HCT116 (cell line): ENCODE measurements at regions not wholly inside any gene's neighbourhood (a gene's known extent, or its start where the extent isn't known, plus 50 kb on each side); places are given as distances from the start of the nearest gene placed in this dataset.

Source experiments
- ATAC-seq: fragments of 200-7000 bp; cut with Tn5 transposase; 2 replicates; pipeline ENCODE4 v1.9.1; 2020; ENCODE audit warnings: mild to moderate bottlenecking, moderate library complexity
- BruUV-seq: library from RNA; stranded (reverse); fragments of 400-500 nt; replicated peaks from 2 replicates; lab custom pipeline; 2021; lab: Mats Ljungman, UMichigan
- CTCF ChIA-PET: fragments of 300-600 bp; sonication (Branson Sonifier 250); formaldehyde crosslinking; loops from one replicate; lab custom pipeline; 2021; ENCODE audit warnings: antibody characterized with exemption; lab: Charles Lee
- POLR2A ChIA-PET: fragments of 300-600, 350-600 bp; sonication (Branson Sonifier 250); formaldehyde crosslinking; loops from one replicate; lab custom pipeline; 2021; ENCODE audit warnings: antibody characterized with exemption; lab: Charles Lee
- RAD21 ChIA-PET, 2 experiments: fragments of 300-600 bp; sonication (Branson Sonifier 250); formaldehyde crosslinking; loops; one replicate each; lab custom pipeline; 2023; ENCODE audit warnings: low total read pairs in 2 of 2; ENCODE audit not compliant: uncharacterized antibody in 2 of 2, unreplicated experiment in 2 of 2, low non-redundant PET in 1 of 2; lab: Charles Lee
- DNase-seq: peaks from one replicate; pipeline ENCODE4 v3.0.0-alpha.2; 2010; ENCODE audit warnings: low read depth, low spot score
- H2AFZ ChIP-seq: fragments of 200-600 bp; shearing (Covaris generic), sonication (generic); 2 replicates; pipeline ENCODE4 v1.6.1; 2017; ENCODE audit warnings: low read depth, mixed run types, mixed read lengths, antibody characterized with exemption, low read length; ENCODE audit not compliant: poor library complexity, severe bottlenecking
- H3K27ac ChIP-seq: 2 replicates; pipeline ENCODE4 v1.5.1; 2012; ENCODE audit warnings: low read depth, low read length
- H3K27me3 ChIP-seq: fragments of 200-600 bp; sonication (generic); 2 replicates; pipeline ENCODE4 v1.6.1; 2016; ENCODE audit warnings: mixed run types, low read length, mixed read lengths; ENCODE audit not compliant: insufficient read depth
- H3K36me3 ChIP-seq, 2 experiments: fragments of 200-500 bp in 1 of 2; fragments of 200-600 bp in 1 of 2; sonication (Bioruptor generic) in 1 of 2; sonication (generic) in 1 of 2; 2 replicates each; pipeline versions ENCODE4 v1.5.1 to v1.6.1; 2014 to 2016; ENCODE audit warnings: low read length in 2 of 2, inconsistent platforms in 1 of 2, mixed read lengths in 1 of 2, mixed run types in 1 of 2; ENCODE audit not compliant: insufficient read depth in 2 of 2, control insufficient read depth in 1 of 2
- H3K4me1 ChIP-seq, 2 experiments: fragments of 200-600 bp in 1 of 2; sonication (generic) in 1 of 2; 2 replicates each; pipeline versions ENCODE4 v1.5.1 to v1.6.1; 2012 to 2017; ENCODE audit warnings: low read length in 2 of 2, inconsistent platforms in 1 of 2, mild to moderate bottlenecking in 1 of 2, mixed read lengths in 1 of 2, mixed run types in 1 of 2, moderate library complexity in 1 of 2; ENCODE audit not compliant: insufficient read depth in 2 of 2, control insufficient read depth in 1 of 2
- H3K4me2 ChIP-seq: fragments of 200-600 bp; sonication (generic); 2 replicates; pipeline ENCODE4 v1.6.1; 2017; ENCODE audit warnings: mixed run types, low read length, mixed read lengths
- H3K4me3 ChIP-seq, 2 experiments: fragments of 200-600 bp in 1 of 2; sonication (generic) in 1 of 2; replicated peaks in 1 of 2; 2 replicates each; pipeline ENCODE4 v1.5.1; 2011 to 2016; ENCODE audit warnings: low read length in 2 of 2, control low read depth in 1 of 2, low read depth in 1 of 2, mild to moderate bottlenecking in 1 of 2, mixed read lengths in 1 of 2, mixed run types in 1 of 2
- H3K79me2 ChIP-seq: fragments of 200-600 bp; sonication (generic); 2 replicates; pipeline ENCODE4 v1.6.1; 2017; ENCODE audit warnings: mild to moderate bottlenecking, mixed run types, low read length, moderate library complexity, mixed read lengths; ENCODE audit not compliant: insufficient read depth
- H3K9ac ChIP-seq: fragments of 200-600 bp; sonication (generic); 2 replicates; pipeline ENCODE4 v1.6.1; 2016; ENCODE audit warnings: low read length, mixed read lengths
- H3K9me2 ChIP-seq: fragments of 200-600 bp; sonication (generic), shearing (Covaris generic); 2 replicates; pipeline ENCODE4 v1.6.1; 2017; ENCODE audit warnings: mixed run types, mild to moderate bottlenecking, moderate library complexity; ENCODE audit not compliant: insufficient read depth
- H3K9me3 ChIP-seq, 2 experiments: fragments of 200-500 bp in 1 of 2; fragments of 200-600 bp in 1 of 2; sonication (Bioruptor generic) in 1 of 2; sonication (generic) in 1 of 2; 2 replicates each; pipeline ENCODE4 v1.6.1; 2014 to 2017; ENCODE audit warnings: low read length in 2 of 2, mixed read lengths in 2 of 2, inconsistent platforms in 1 of 2, low read depth in 1 of 2, mild to moderate bottlenecking in 1 of 2, mixed run types in 1 of 2, moderate library complexity in 1 of 2; ENCODE audit not compliant: control insufficient read depth in 1 of 2, insufficient read depth in 1 of 2
- H4K20me1 ChIP-seq: fragments of 200-600 bp; sonication (generic), shearing (Covaris generic); 2 replicates; pipeline ENCODE4 v1.6.1; 2017; ENCODE audit warnings: mixed run types, mild to moderate bottlenecking, moderate library complexity; ENCODE audit not compliant: insufficient read depth
- CEBPB ChIP-seq: IDR thresholded peaks from 2 replicates; pipeline ENCODE4 v1.6.1; 2012; ENCODE audit warnings: low read depth
- EGR1 ChIP-seq: IDR thresholded peaks from 2 replicates; pipeline ENCODE4 v1.6.1; 2012; ENCODE audit warnings: low read depth
- ELF1 ChIP-seq: IDR thresholded peaks from 2 replicates; pipeline ENCODE4 v1.6.1; 2012; ENCODE audit warnings: low read depth, borderline replicate concordance
- EZH2phosphoT487 ChIP-seq: fragments of 200-600 bp; IDR thresholded peaks from 2 replicates; pipeline ENCODE4 v1.6.1; 2018; ENCODE audit warnings: antibody characterized with exemption, borderline replicate concordance
- FOSL1 ChIP-seq: IDR thresholded peaks from 2 replicates; pipeline ENCODE4 v1.6.1; 2012; ENCODE audit warnings: low read depth
- POLR2A ChIP-seq: IDR thresholded peaks from 2 replicates; pipeline ENCODE4 v1.7.0; 2011; ENCODE audit warnings: borderline replicate concordance; ENCODE audit not compliant: insufficient read depth, insufficient read length; ENCODE audit errors: extremely low read depth
- SIN3A ChIP-seq: IDR thresholded peaks from 2 replicates; pipeline ENCODE4 v1.6.1; 2012; ENCODE audit warnings: low read depth
- SRF ChIP-seq: IDR thresholded peaks from 2 replicates; pipeline ENCODE4 v1.6.1; 2012; ENCODE audit warnings: low read depth
- TCF7L2 ChIP-seq: IDR thresholded peaks from 2 replicates; pipeline ENCODE4 v1.7.0; 2011; ENCODE audit warnings: borderline replicate concordance, inconsistent platforms; ENCODE audit not compliant: insufficient read depth, insufficient read length; ENCODE audit errors: extremely low read depth
- ZNF274 ChIP-seq: fragments of 200-500 bp; sonication (Bioruptor generic); IDR thresholded peaks from 2 replicates; pipeline ENCODE4 v1.6.1; 2014; ENCODE audit warnings: mild to moderate bottlenecking, low read depth, low read length, inconsistent platforms
- intact Hi-C: fragments of 100-400 bp; cut with micrococcal nuclease; formaldehyde crosslinking; loops from 2 replicates; pipeline ENCODE4 v1.10.0; 2022
- TF ChIP-seq, protein P1 (sequence below): IDR thresholded peaks from 2 replicates; pipeline ENCODE4 v1.6.1; 2012; ENCODE audit warnings: low read depth
- TF ChIP-seq, protein P2 (sequence below): IDR thresholded peaks from 2 replicates; pipeline ENCODE4 v1.6.1; 2012
- TF ChIP-seq, protein P3 (sequence below): IDR thresholded peaks from 2 replicates; pipeline ENCODE4 v1.6.1; 2011; ENCODE audit warnings: mild to moderate bottlenecking, low read length, moderate library complexity; ENCODE audit not compliant: insufficient replicate concordance; ENCODE audit errors: extremely low read depth
- TF ChIP-seq, protein P4 (sequence below), 3 experiments: fragments of 200-600 bp in 1 of 3; sonication (generic) in 1 of 3; IDR thresholded peaks in 2 of 3; conservative IDR thresholded peaks in 1 of 3; 2 replicates each; pipeline ENCODE4 v1.5.1; 2012 to 2017; ENCODE audit warnings: low read depth in 2 of 3, low read length in 2 of 3, antibody characterized with exemption in 1 of 3, borderline replicate concordance in 1 of 3, control low read depth in 1 of 3, mild to moderate bottlenecking in 1 of 3, mixed read lengths in 1 of 3, mixed run types in 1 of 3, moderate library complexity in 1 of 3; ENCODE audit not compliant: insufficient read depth in 1 of 3
- TF ChIP-seq, protein P5 (sequence below): IDR thresholded peaks from 2 replicates; pipeline ENCODE4 v1.6.1; 2012

DNA sequence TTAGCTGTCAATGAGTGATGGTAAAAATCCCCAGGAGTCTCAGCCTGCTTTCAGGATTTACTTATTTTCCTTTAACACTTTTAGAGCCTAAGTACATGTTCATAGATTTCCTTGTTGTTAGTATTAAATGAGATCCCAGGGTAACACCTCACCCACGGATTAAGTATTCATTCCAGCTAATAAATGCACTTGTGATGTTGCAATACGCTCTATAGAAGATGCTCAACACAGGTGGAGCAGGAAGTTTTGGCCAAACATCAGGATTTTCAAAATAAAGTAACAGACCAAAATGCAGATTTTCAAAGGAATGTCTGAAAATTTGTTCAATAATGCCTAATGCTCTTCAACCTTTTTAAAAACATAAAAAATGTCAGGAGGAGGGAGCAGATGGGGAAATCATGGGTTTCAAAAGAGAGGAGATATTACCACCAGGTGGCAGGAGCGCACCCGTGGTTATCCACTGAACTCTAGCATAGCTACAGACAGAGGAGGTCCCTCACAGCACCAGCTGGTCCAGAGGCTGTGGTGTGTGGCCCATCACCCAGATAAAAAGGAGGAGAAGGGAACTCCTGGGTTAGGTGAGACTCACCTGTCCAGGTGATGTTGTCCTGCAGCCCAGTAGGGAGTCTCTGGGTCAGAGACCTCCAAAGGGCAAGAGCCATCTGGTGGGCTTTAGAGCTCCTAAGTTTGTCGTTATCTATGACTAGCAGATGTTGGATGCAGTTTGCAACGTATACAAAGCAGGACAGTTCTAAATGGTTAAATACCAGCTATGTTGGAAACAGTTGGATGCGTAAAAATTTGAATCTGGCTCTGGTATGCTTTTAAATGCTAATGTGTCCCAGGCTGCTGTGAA is 1158.4 kb upstream of the TMEM132C start (continued):
- TF ChIP-seq, protein P1, sequence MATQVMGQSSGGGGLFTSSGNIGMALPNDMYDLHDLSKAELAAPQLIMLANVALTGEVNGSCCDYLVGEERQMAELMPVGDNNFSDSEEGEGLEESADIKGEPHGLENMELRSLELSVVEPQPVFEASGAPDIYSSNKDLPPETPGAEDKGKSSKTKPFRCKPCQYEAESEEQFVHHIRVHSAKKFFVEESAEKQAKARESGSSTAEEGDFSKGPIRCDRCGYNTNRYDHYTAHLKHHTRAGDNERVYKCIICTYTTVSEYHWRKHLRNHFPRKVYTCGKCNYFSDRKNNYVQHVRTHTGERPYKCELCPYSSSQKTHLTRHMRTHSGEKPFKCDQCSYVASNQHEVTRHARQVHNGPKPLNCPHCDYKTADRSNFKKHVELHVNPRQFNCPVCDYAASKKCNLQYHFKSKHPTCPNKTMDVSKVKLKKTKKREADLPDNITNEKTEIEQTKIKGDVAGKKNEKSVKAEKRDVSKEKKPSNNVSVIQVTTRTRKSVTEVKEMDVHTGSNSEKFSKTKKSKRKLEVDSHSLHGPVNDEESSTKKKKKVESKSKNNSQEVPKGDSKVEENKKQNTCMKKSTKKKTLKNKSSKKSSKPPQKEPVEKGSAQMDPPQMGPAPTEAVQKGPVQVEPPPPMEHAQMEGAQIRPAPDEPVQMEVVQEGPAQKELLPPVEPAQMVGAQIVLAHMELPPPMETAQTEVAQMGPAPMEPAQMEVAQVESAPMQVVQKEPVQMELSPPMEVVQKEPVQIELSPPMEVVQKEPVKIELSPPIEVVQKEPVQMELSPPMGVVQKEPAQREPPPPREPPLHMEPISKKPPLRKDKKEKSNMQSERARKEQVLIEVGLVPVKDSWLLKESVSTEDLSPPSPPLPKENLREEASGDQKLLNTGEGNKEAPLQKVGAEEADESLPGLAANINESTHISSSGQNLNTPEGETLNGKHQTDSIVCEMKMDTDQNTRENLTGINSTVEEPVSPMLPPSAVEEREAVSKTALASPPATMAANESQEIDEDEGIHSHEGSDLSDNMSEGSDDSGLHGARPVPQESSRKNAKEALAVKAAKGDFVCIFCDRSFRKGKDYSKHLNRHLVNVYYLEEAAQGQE: no peak
- TF ChIP-seq, protein P2, sequence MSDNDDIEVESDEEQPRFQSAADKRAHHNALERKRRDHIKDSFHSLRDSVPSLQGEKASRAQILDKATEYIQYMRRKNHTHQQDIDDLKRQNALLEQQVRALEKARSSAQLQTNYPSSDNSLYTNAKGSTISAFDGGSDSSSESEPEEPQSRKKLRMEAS: no peak
- TF ChIP-seq ZNF274 (no peak), FOSL1 (no peak), EGR1 (no peak)
- TF ChIP-seq, all 23 proteins: peak for 3

DNA sequence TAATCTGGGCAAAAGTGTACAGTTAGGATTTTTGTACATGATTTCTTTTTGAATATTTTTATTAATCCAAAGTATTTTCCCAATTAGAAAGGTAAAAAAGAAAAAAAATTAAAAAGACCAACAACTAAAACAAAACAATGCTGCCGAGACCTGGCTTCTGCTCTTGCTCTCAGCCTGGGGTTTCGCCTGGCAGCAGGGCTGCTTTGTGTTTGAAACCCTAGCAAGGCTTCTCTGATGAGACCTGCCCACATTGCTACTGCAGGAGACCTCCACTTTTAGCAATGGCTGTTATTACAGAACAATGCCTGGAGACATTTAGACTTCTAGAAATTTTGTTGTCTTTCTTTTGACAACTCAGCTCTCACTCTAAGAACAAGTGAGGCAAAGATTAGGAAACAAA is 1153.0 kb upstream of the TMEM132C start:
- Histone ChIP-seq H3K36me3 (no peaks in the 10 kb centered on the region), H3K9me3 (no peaks in the 10 kb centered on the region), H3K9me2 (no peaks in the 10 kb centered on the region), H2AFZ (no peak overlapping the region), H3K27ac (no peak overlapping the region), H3K27me3 (no peaks in the 10 kb centered on the region), H3K4me3 (no peak overlapping the region), H4K20me1 (no peaks in the 10 kb centered on the region), H3K79me2 (no peaks in the 10 kb centered on the region), H3K4me2 (no peak overlapping the region), H3K4me1 (peaks cover 10 to 11% of the 10 kb centered on the region in 2 experiments), H3K9ac (no peak overlapping the region)
- ATAC-seq (no peak), DNase-seq (no peak)
- BruUV-seq: no TSS peak
- ChIA-PET CTCF (no interaction called here), RAD21 (no interaction called here), POLR2A (no interaction called here)
- intact Hi-C loops: loop anchor here (5.0 kb wide), 1 partner anchor 332 kb away; no protein-coding TSS in a partner anchor
- TF ChIP-seq TCF7L2 (no peak), SIN3A (no peak), EZH2phosphoT487 (no peak), ELF1 (no peak), FOSL1 (no peak), SRF (no peak), POLR2A (no peak), CEBPB (no peak)
- TF ChIP-seq, protein P3, sequence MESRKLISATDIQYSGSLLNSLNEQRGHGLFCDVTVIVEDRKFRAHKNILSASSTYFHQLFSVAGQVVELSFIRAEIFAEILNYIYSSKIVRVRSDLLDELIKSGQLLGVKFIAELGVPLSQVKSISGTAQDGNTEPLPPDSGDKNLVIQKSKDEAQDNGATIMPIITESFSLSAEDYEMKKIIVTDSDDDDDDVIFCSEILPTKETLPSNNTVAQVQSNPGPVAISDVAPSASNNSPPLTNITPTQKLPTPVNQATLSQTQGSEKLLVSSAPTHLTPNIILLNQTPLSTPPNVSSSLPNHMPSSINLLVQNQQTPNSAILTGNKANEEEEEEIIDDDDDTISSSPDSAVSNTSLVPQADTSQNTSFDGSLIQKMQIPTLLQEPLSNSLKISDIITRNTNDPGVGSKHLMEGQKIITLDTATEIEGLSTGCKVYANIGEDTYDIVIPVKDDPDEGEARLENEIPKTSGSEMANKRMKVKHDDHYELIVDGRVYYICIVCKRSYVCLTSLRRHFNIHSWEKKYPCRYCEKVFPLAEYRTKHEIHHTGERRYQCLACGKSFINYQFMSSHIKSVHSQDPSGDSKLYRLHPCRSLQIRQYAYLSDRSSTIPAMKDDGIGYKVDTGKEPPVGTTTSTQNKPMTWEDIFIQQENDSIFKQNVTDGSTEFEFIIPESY: no peak
- TF ChIP-seq, protein P4, sequence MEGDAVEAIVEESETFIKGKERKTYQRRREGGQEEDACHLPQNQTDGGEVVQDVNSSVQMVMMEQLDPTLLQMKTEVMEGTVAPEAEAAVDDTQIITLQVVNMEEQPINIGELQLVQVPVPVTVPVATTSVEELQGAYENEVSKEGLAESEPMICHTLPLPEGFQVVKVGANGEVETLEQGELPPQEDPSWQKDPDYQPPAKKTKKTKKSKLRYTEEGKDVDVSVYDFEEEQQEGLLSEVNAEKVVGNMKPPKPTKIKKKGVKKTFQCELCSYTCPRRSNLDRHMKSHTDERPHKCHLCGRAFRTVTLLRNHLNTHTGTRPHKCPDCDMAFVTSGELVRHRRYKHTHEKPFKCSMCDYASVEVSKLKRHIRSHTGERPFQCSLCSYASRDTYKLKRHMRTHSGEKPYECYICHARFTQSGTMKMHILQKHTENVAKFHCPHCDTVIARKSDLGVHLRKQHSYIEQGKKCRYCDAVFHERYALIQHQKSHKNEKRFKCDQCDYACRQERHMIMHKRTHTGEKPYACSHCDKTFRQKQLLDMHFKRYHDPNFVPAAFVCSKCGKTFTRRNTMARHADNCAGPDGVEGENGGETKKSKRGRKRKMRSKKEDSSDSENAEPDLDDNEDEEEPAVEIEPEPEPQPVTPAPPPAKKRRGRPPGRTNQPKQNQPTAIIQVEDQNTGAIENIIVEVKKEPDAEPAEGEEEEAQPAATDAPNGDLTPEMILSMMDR (IDR thresholded peaks at IDR 0.05 in 2 of 3, conservative IDR thresholded peaks at IDR 0.05 in 1 of 3; ENCODE audit: borderline replicate concordance in 1 of 3, insufficient read depth in 1 of 3, low read depth in 2 of 3, low read length in 2 of 3): no peak
- TF ChIP-seq, protein P2: no peak
- TF ChIP-seq, protein P5, sequence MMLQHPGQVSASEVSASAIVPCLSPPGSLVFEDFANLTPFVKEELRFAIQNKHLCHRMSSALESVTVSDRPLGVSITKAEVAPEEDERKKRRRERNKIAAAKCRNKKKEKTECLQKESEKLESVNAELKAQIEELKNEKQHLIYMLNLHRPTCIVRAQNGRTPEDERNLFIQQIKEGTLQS: no peak
